Neural progenitor cell (in vitro differentiated cells): ENCODE measurements at regions not wholly inside any gene's neighbourhood (a gene's known extent, or its start where the extent isn't known, plus 50 kb on each side); places are given as distances from the start of the nearest gene placed in this dataset.

Experiments
- CTCF ChIP-seq: fragments of 200-600 bp; sonication (generic); IDR thresholded peaks from 2 replicates; pipeline ENCODE4 v1.5.1; 2017; ENCODE audit warnings: antibody characterized with exemption, mild to moderate bottlenecking
- EZH2 ChIP-seq: fragments of 200-600 bp; sonication (generic); IDR thresholded peaks from 2 replicates; pipeline ENCODE4 v1.6.1; 2017; ENCODE audit warnings: antibody characterized with exemption, mild to moderate bottlenecking, moderate library complexity

GRCh38 chr1:239170828-239171227, 215.5 kb upstream of the CHRM3 start:
- no peak for TF ChIP-seq CTCF
- no peak for TF ChIP-seq EZH2
